Body of pancreas (tissue), 4 donors: ENCODE measurements at regions not wholly inside any gene's neighbourhood (a gene's known extent, or its start where the extent isn't known, plus 50 kb on each side); places are given as distances from the start of the nearest gene placed in this dataset.

Experiments
- ATAC-seq: fragments of 150-250 bp; one replicate; pipeline ENCODE4 v1.9.1; 2016
- DNase-seq, 4 donors: peaks; one replicate each; pipeline ENCODE4 v3.0.0-alpha.2; 2019
- H3K27ac ChIP-seq, 4 donors: fragments of 200-600 bp; sonication (generic); 1 replicate in 3 of 4; 2 replicates in 1 of 4; pipeline versions ENCODE4 v1.5.1 to v1.6.1; 2016 to 2019; ENCODE audit warnings: mild to moderate bottlenecking in 1 of 4, mixed read lengths in 1 of 4, moderate library complexity in 1 of 4
- H3K27me3 ChIP-seq, 2 donors: fragments of 200-600 bp; sonication (generic); one replicate each; pipeline ENCODE4 v1.6.0; 2016; ENCODE audit warnings: mild to moderate bottlenecking in 1 of 2
- H3K36me3 ChIP-seq, 2 donors: fragments of 200-600 bp; sonication (generic); replicated peaks in 1 of 2; 2 replicates each; pipeline ENCODE4 v1.5.1; 2016; ENCODE audit warnings: low read depth in 2 of 2; ENCODE audit not compliant: insufficient read depth in 1 of 2
- H3K4me1 ChIP-seq: fragments of 200-600 bp; sonication (generic); one replicate; pipeline ENCODE4 v1.6.0; 2016
- H3K4me3 ChIP-seq, 2 donors: fragments of 200-600 bp; sonication (generic); 1 replicate in 1 of 2; 2 replicates in 1 of 2; pipeline ENCODE4 v1.5.1; 2016 to 2019
- H3K9me3 ChIP-seq, 3 donors: fragments of 200-600 bp; sonication (generic); 1 replicate in 2 of 3; 2 replicates in 1 of 3; pipeline ENCODE4 v1.5.1; 2016
- CTCF ChIP-seq, 7 experiments: fragments of 450-650 bp in 4 of 7; fragments of 200-600 bp in 3 of 7; sonication (generic) in 3 of 7; IDR thresholded peaks; one replicate each; pipeline ENCODE4 v1.5.1; 2016 to 2019; ENCODE audit warnings: antibody characterized with exemption in 7 of 7
- POLR2A ChIP-seq, 3 donors: fragments of 450-650 bp; IDR thresholded peaks; one replicate each; pipeline ENCODE4 v1.6.1; 2016; ENCODE audit warnings: antibody characterized with exemption in 3 of 3, mild to moderate bottlenecking in 2 of 3
- WGBS, 2 donors: methylation state at CpG; one replicate each; pipeline ENCODE4 v1.1.5; 2017; 5-methylcytosine and 5-hydroxymethylcytosine counted together
- intact Hi-C: fragments of 100-400 bp; cut with DNase I; formaldehyde crosslinking; loops from one replicate; pipeline ENCODE4 v1.15.1; 2023

DNA sequence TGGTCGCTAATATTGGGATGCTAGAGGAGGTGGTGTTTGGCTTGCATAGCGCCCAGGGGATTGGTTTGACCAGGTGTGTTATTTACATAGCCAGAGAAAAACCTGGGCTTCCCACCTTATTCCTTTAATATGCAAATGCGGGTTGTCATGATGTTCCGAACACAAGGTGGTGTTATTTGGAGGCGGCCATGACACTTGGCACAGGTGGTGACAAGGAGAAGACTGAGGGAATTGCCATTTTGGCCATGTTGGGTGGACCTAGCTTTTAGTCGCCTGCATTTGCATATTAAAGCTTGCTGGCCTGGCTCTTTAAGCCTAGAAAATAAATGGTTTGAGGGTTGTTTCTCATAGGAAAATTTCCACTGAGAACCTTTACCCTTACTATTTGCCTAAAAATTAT is 490.5 kb downstream of the SIPA1L2 start:
- no peaks in the 10 kb centered on the region for H3K36me3 ChIP-seq
- no peak for DNase-seq
- no peak overlapping the region for H3K4me3 ChIP-seq
- no peak for ATAC-seq
- no peaks in the 10 kb centered on the region for H3K27me3 ChIP-seq
- intact Hi-C loops: no loop called here
- no peak overlapping the region for H3K27ac ChIP-seq
- TF ChIP-seq CTCF (IDR thresholded peaks at IDR 0.05): no peak
- no peak for TF ChIP-seq POLR2A (IDR thresholded peaks at IDR 0.05)
- peaks cover 6% of the 10 kb centered on the region for H3K4me1 ChIP-seq
- peaks cover 0 to 4% (median 0%) of the 10 kb centered on the region in 3 donors for H3K9me3 ChIP-seq
- WGBS, 2 donors: 76 to 88% methylated on average over 6 of the region's 6 CpGs

DNA sequence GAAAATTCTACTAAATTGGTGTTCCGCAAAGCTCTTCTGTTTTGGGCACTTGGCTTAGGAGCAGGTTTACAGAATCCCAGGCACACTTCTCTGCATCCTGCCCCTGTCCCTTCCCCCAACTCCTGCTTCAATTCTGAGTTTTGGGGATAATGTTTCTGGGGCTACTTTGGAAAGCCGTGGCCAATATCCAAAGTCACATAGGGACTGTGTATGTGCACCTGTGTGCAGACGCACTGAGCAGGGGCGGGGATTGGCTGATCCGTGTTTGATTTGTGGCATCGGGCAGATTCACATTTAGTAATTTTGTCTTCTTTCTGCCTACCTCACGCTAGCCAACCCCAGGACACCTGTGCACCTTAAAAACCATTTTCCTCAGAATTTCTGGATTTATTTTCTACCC is 491.9 kb downstream of the SIPA1L2 start:
- Histone ChIP-seq H3K4me1 (no peaks in the 10 kb centered on the region), H3K9me3 (peaks cover 0 to 4% (median 0%) of the 10 kb centered on the region in 3 donors), H3K4me3 (no peak overlapping the region), H3K27me3 (no peaks in the 10 kb centered on the region), H3K27ac (no peak overlapping the region), H3K36me3 (no peaks in the 10 kb centered on the region)
- ATAC-seq (no peak), DNase-seq (no peak)
- intact Hi-C loops: no loop called here
- TF ChIP-seq POLR2A (IDR thresholded peaks at IDR 0.05) (no peak), CTCF (IDR thresholded peaks at IDR 0.05) (no peak)
- WGBS, 2 donors: 86 to 88% methylated on average over 7 of the region's 7 CpGs

DNA sequence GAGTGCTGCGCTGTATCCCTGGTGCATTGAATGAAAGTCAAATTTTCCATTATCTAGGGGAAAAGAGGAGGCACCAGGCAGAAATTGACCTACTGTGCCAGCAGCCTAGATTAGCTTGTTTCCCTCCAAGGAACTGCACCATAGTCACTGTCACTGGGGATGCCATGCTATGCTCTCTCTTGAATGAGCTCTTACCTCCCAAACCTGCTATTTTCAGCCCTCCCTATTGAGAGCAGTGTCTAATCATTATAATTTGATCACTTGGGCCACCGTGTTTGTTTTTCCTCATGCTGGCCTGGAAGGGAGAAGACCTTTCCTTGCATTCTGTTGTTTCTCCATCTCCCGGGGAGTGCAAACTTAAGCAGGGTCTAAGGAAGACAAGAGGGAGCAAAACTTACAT is 492.9 kb downstream of the SIPA1L2 start:
- Histone ChIP-seq H3K4me1 (no peaks in the 10 kb centered on the region), H3K27me3 (no peaks in the 10 kb centered on the region), H3K36me3 (no peaks in the 10 kb centered on the region), H3K27ac (no peak overlapping the region), H3K9me3 (peaks cover 0 to 4% (median 0%) of the 10 kb centered on the region in 3 donors), H3K4me3 (no peak overlapping the region)
- DNase-seq (no peak), ATAC-seq (no peak)
- no peak for TF ChIP-seq CTCF (IDR thresholded peaks at IDR 0.05)
- no peak for TF ChIP-seq POLR2A (IDR thresholded peaks at IDR 0.05)
- WGBS, 2 donors: 57 to 67% methylated on average over 3 of the region's 3 CpGs
- intact Hi-C loops: no loop called here

DNA sequence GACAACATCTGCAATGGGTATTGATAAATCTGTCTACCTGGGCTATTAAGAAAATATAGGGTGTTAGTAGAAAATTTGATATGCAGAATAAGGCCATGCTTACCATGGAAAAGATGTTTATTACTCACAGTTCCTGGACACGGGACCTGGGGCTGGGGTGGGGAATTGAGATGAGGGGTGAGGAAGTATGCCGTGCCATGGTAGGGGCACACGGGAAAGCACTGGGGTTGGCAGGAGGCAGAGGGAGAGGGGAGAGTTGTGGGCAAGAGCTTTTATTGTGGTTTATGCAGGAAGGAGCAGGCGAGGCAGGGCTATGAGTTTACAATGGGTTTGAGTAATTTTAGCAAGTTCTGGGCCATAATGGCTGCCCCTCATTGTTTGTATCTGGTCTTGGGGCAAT is 493.8 kb downstream of the SIPA1L2 start:
- DNase-seq: no peak
- ATAC-seq: no peak
- H3K27me3 ChIP-seq: no peaks in the 10 kb centered on the region
- TF ChIP-seq POLR2A (IDR thresholded peaks at IDR 0.05): no peak
- TF ChIP-seq CTCF (IDR thresholded peaks at IDR 0.05): no peak
- no peaks in the 10 kb centered on the region for H3K4me1 ChIP-seq
- intact Hi-C loops: no loop called here
- H3K27ac ChIP-seq: no peak overlapping the region
- H3K36me3 ChIP-seq: no peaks in the 10 kb centered on the region
- H3K9me3 ChIP-seq: peaks cover 0 to 5% (median 0%) of the 10 kb centered on the region in 3 donors
- H3K4me3 ChIP-seq: no peak overlapping the region
- WGBS, 2 donors: 70 to 81% methylated on average over 4 of the region's 4 CpGs

- no peak for ATAC-seq
- intact Hi-C loops: no loop called here
- 72 to 75% methylated on average over 2 of the region's 2 CpGs for WGBS, 2 donors
- Histone ChIP-seq H3K36me3 (no peaks in the 10 kb centered on the region), H3K4me1 (no peaks in the 10 kb centered on the region), H3K27me3 (no peaks in the 10 kb centered on the region), H3K4me3 (no peak overlapping the region), H3K9me3 (peaks cover 0 to 9% (median 0%) of the 10 kb centered on the region in 3 donors), H3K27ac (no peak overlapping the region)
- TF ChIP-seq CTCF (IDR thresholded peaks at IDR 0.05): no peak
- DNase-seq: no peak
These were observed 495.6 kb downstream of the SIPA1L2 start for GRCh38 chr1:232134365-232134764.
